H1 (cell line): ENCODE measurements at regions not wholly inside any gene's neighbourhood (a gene's known extent, or its start where the extent isn't known, plus 50 kb on each side); places are given as distances from the start of the nearest gene placed in this dataset.

Source experiments
- CTCF ChIA-PET: fragments of 300-600 bp; sonication (Branson Sonifier 250); formaldehyde crosslinking; loops from one replicate; lab custom pipeline; 2021; ENCODE audit not compliant: partially characterized antibody; lab: Charles Lee
- POLR2A ChIA-PET: fragments of 300-600 bp; sonication (Branson Sonifier 250); formaldehyde crosslinking; loops from one replicate; lab custom pipeline; 2021; ENCODE audit warnings: inconsistent platforms; ENCODE audit not compliant: partially characterized antibody; lab: Charles Lee
- DNase-seq, 2 experiments: peaks; one replicate each; pipeline versions ENCODE4 v3.0.0 to v3.0.0-alpha.2; 2010 to 2022; ENCODE audit warnings: low spot score in 2 of 2, low read depth in 1 of 2, mixed read lengths in 1 of 2
- FAIRE-seq: peaks from 2 replicates; lab custom pipeline; 2011; peaks lifted over from hg19 to GRCh38; lab: Jason Lieb, UNC
- H2AFZ ChIP-seq: 2 replicates; pipeline ENCODE4 v1.8.1; 2012; ENCODE audit warnings: low read length, inconsistent platforms
- H2AK5ac ChIP-seq: 2 replicates; pipeline ENCODE4 v1.6.1; 2013; ENCODE audit warnings: low read depth, low read length
- H2BK120ac ChIP-seq: replicated peaks from 2 replicates; pipeline ENCODE3; 2013; ENCODE audit warnings: low read depth, low read length, inconsistent platforms
- H2BK12ac ChIP-seq: 2 replicates; pipeline ENCODE4 v1.6.1; 2013; ENCODE audit warnings: low read depth, low read length
- H2BK15ac ChIP-seq: 2 replicates; pipeline ENCODE4 v1.6.1; 2013; ENCODE audit warnings: low read length
- H2BK20ac ChIP-seq: 2 replicates; pipeline ENCODE4 v1.6.1; 2013; ENCODE audit warnings: low read length
- H2BK5ac ChIP-seq: 2 replicates; pipeline ENCODE4 v1.6.1; 2013; ENCODE audit warnings: low read depth, low read length
- H3K14ac ChIP-seq: 2 replicates; pipeline ENCODE4 v1.6.1; 2013; ENCODE audit warnings: inconsistent platforms; ENCODE audit not compliant: insufficient read length
- H3K18ac ChIP-seq: 2 replicates; pipeline ENCODE4 v1.6.1; 2013; ENCODE audit warnings: low read length; ENCODE audit errors: extremely low read depth
- H3K23ac ChIP-seq: 2 replicates; pipeline ENCODE4 v1.6.1; 2013; ENCODE audit warnings: inconsistent platforms; ENCODE audit not compliant: insufficient read length
- H3K23me2 ChIP-seq: 2 replicates; pipeline ENCODE4 v1.6.1; 2013; ENCODE audit warnings: low read depth, low read length
- H3K27ac ChIP-seq: 2 replicates; pipeline ENCODE4 v1.6.1; 2011; ENCODE audit warnings: low read depth, low read length, inconsistent platforms
- H3K27me3 ChIP-seq, 4 experiments: replicated peaks in 1 of 4; 1 replicate in 1 of 4; 2 replicates in 3 of 4; pipeline versions ENCODE4 v1.6.1 to v1.8.1; 2011 to 2013; ENCODE audit warnings: low read length in 3 of 4, mild to moderate bottlenecking in 3 of 4, inconsistent platforms in 2 of 4, mixed read lengths in 2 of 4, moderate library complexity in 1 of 4; ENCODE audit not compliant: control insufficient read depth in 3 of 4, insufficient read depth in 3 of 4; ENCODE audit errors: extremely low read depth in 1 of 4
- H3K36me3 ChIP-seq, 4 experiments: 2 replicates each; pipeline versions ENCODE4 v1.6.1 to v1.8.1; 2011 to 2013; ENCODE audit warnings: mild to moderate bottlenecking in 4 of 4, low read length in 3 of 4, moderate library complexity in 2 of 4, control low read depth in 1 of 4, inconsistent platforms in 1 of 4; ENCODE audit not compliant: insufficient read depth in 4 of 4, control insufficient read depth in 2 of 4
- H3K4ac ChIP-seq: replicated peaks from 2 replicates; pipeline ENCODE3; 2013; ENCODE audit warnings: low read length, low read depth, mixed read lengths, inconsistent platforms; ENCODE audit not compliant: insufficient read length
- H3K4me1 ChIP-seq, 4 experiments: replicated peaks in 1 of 4; 1 replicate in 1 of 4; 2 replicates in 3 of 4; pipeline versions ENCODE4 v1.6.1 to v1.8.1; 2011 to 2013; ENCODE audit warnings: low read length in 3 of 4, inconsistent platforms in 2 of 4, mixed read lengths in 1 of 4; ENCODE audit not compliant: insufficient read depth in 4 of 4, control insufficient read depth in 3 of 4
- H3K4me2 ChIP-seq, 2 experiments: 2 replicates each; pipeline versions ENCODE4 v1.6.1 to v1.8.1; 2011 to 2013; ENCODE audit warnings: low read depth in 2 of 2, low read length in 2 of 2, control low read depth in 1 of 2, inconsistent platforms in 1 of 2, mild to moderate bottlenecking in 1 of 2; ENCODE audit not compliant: insufficient read depth in 1 of 2
- H3K4me3 ChIP-seq, 4 experiments: fragments of 200-600, 300-600 bp in 1 of 4; sonication (generic), shearing (Covaris generic), sonication (Bioruptor Twin) in 1 of 4; 2 replicates each; pipeline versions ENCODE4 v1.5.1 to v1.8.1; 2011 to 2016; ENCODE audit warnings: low read length in 4 of 4, low read depth in 3 of 4, control low read depth in 2 of 4, inconsistent platforms in 2 of 4, mild to moderate bottlenecking in 2 of 4, mixed read lengths in 1 of 4, moderate library complexity in 1 of 4; ENCODE audit not compliant: insufficient read depth in 2 of 4; ENCODE audit errors: extremely low read depth in 1 of 4
- H3K56ac ChIP-seq: replicated peaks from 2 replicates; pipeline ENCODE3; 2013; ENCODE audit warnings: low read depth, mild to moderate bottlenecking, mixed read lengths, low read length, inconsistent platforms; ENCODE audit not compliant: insufficient read length
- H3K79me1 ChIP-seq: 2 replicates; pipeline ENCODE4 v1.6.1; 2013; ENCODE audit warnings: low read depth, low read length, control low read depth
- H3K79me2 ChIP-seq, 2 experiments: 2 replicates each; pipeline versions ENCODE4 v1.6.1 to v1.8.1; 2012 to 2013; ENCODE audit warnings: low read length in 2 of 2, mild to moderate bottlenecking in 2 of 2, inconsistent platforms in 1 of 2; ENCODE audit not compliant: insufficient read depth in 2 of 2, control insufficient read depth in 1 of 2
- H3K9ac ChIP-seq, 4 experiments: replicated peaks in 1 of 4; 1 replicate in 1 of 4; 2 replicates in 3 of 4; pipeline versions ENCODE4 v1.6.1 to v1.8.1; 2011 to 2013; ENCODE audit warnings: low read depth in 3 of 4, low read length in 3 of 4, control low read depth in 2 of 4, mild to moderate bottlenecking in 2 of 4, moderate library complexity in 2 of 4, inconsistent platforms in 1 of 4; ENCODE audit errors: extremely low read depth in 1 of 4
- H3K9me3 ChIP-seq, 2 experiments: 2 replicates each; pipeline versions ENCODE4 v1.6.1 to v1.8.1; 2012 to 2013; ENCODE audit warnings: mild to moderate bottlenecking in 2 of 2, moderate library complexity in 2 of 2, control low read depth in 1 of 2, inconsistent platforms in 1 of 2, low read depth in 1 of 2, low read length in 1 of 2, mixed read lengths in 1 of 2; ENCODE audit not compliant: insufficient read depth in 2 of 2
- H4K20me1 ChIP-seq, 2 experiments: replicated peaks in 1 of 2; 2 replicates each; pipeline versions ENCODE3 to v1.8.1; 2011 to 2013; ENCODE audit warnings: inconsistent platforms in 2 of 2, low read length in 2 of 2, mild to moderate bottlenecking in 1 of 2; ENCODE audit not compliant: insufficient read depth in 2 of 2, control insufficient read depth in 1 of 2
- H4K5ac ChIP-seq: 2 replicates; pipeline ENCODE4 v1.6.1; 2013; ENCODE audit warnings: low read length, low read depth, mixed read lengths, inconsistent platforms; ENCODE audit not compliant: insufficient read length
- H4K8ac ChIP-seq: 2 replicates; pipeline ENCODE4 v1.8.0; 2013; ENCODE audit warnings: mild to moderate bottlenecking, moderate library complexity, low read length, inconsistent platforms; ENCODE audit not compliant: insufficient read depth; ENCODE audit errors: extremely low read depth
- H4K91ac ChIP-seq: replicated peaks from 2 replicates; pipeline ENCODE3; 2013; ENCODE audit warnings: low read length, mixed read lengths, inconsistent platforms; ENCODE audit not compliant: insufficient read length
- SIX5 ChIP-seq: IDR thresholded peaks from 2 replicates; pipeline ENCODE4 v1.6.1; 2011; ENCODE audit warnings: mild to moderate bottlenecking, low read depth, low read length
- WGBS, 2 experiments: shearing (Covaris generic) in 1 of 2; methylation state at CpG; one replicate each; pipeline versions ENCODE4 v1.1.6 to v1.1.7; 2013 to 2015; ENCODE audit warnings: low lambda C conversion rate in 2 of 2, mixed read lengths in 2 of 2, inconsistent platforms in 1 of 2, low coverage in 1 of 2, missing lambda C conversion rate in 1 of 2; ENCODE audit not compliant: insufficient replicate concordance in 2 of 2, insufficient coverage in 1 of 2, insufficient read length in 1 of 2; ENCODE audit errors: extremely low coverage in 1 of 2, missing lambda C conversion rate in 1 of 2; 5-methylcytosine and 5-hydroxymethylcytosine counted together

GRCh38 chr6:86215323-86215722 lies 572.6 kb upstream of the SYNCRIP start:
- no peak overlapping the region for H3K18ac ChIP-seq
- H3K79me1 ChIP-seq, result no peaks in the 10 kb centered on the region
- ChIA-PET POLR2A (no interaction called here), CTCF (interaction anchor here (0.8 to 0.9 kb wide), 2 partner anchors 20 to 293 kb away, joined by 3 read pairs; no protein-coding TSS in a partner anchor)
- H2BK20ac ChIP-seq, result no peak overlapping the region
- H2BK12ac ChIP-seq, result no peak overlapping the region
- H2BK15ac ChIP-seq, result no peak overlapping the region
- no peak overlapping the region for H3K4ac ChIP-seq
- H3K56ac ChIP-seq, result no peak overlapping the region
- no peaks in the 10 kb centered on the region for H3K27me3 ChIP-seq
- H2AFZ ChIP-seq, result no peak overlapping the region
- H2BK120ac ChIP-seq, result no peak overlapping the region
- H3K4me2 ChIP-seq, result no peak overlapping the region
- no peak for FAIRE-seq
- H3K27ac ChIP-seq, result no peak overlapping the region
- H4K91ac ChIP-seq, result no peak overlapping the region
- no peak for DNase-seq
- no peak for TF ChIP-seq SIX5
- no peak overlapping the region for H4K8ac ChIP-seq
- no peak overlapping the region for H2BK5ac ChIP-seq
- no peak overlapping the region for H3K9ac ChIP-seq
- no peak overlapping the region for H3K4me3 ChIP-seq
- H4K5ac ChIP-seq, result no peak overlapping the region
- H2AK5ac ChIP-seq, result no peak overlapping the region
- H3K9me3 ChIP-seq, result no peaks in the 10 kb centered on the region
- H3K36me3 ChIP-seq, result no peaks in the 10 kb centered on the region
- no peaks in the 10 kb centered on the region for H3K4me1 ChIP-seq
- no peak overlapping the region for H3K23ac ChIP-seq
- no peak overlapping the region for H3K14ac ChIP-seq
- WGBS, 2 experiments, result 79% methylated on average over 2 of the region's 2 CpGs; no CpG with 5 or more reads in 1 of the 2 experiments
- no peaks in the 10 kb centered on the region for H3K23me2 ChIP-seq
- no peaks in the 10 kb centered on the region for H4K20me1 ChIP-seq
- H3K79me2 ChIP-seq, result no peaks in the 10 kb centered on the region
